ENCODE measurements at regions not wholly inside any gene's neighbourhood (a gene's known extent, or its start where the extent isn't known, plus 50 kb on each side); places are given as distances from the start of the nearest gene placed in this dataset.

GRCh38 chr6:47114460-47114859 lies 72.3 kb upstream of the ADGRF1 start:
- no peak for DNase-seq

GRCh38 chr6:47112317-47112716 lies 70.2 kb upstream of the ADGRF1 start:
- DNase-seq, result no peak

- no peak for DNase-seq
Observed at GRCh38 chr6:47111685-47112084, 69.6 kb upstream of the ADGRF1 start.

GRCh38 chr6:47109281-47109680 lies 67.1 kb upstream of the ADGRF1 start:
- DNase-seq, result no peak

- no peak for DNase-seq
Observed at GRCh38 chr6:47106721-47107197, 64.6 kb upstream of the ADGRF1 start.

- no peak for DNase-seq
Observed at GRCh38 chr6:47106216-47106615, 64.1 kb upstream of the ADGRF1 start.

- no peak for DNase-seq
Observed at GRCh38 chr6:47105469-47106178, 63.5 kb upstream of the ADGRF1 start.

- DNase-seq, result no peak
Observed at GRCh38 chr6:47103931-47104330, 61.8 kb upstream of the ADGRF1 start.

- DNase-seq, result no peak
Observed at GRCh38 chr6:47102331-47102730, 60.2 kb upstream of the ADGRF1 start.

- no peak for DNase-seq
Observed at GRCh38 chr6:47098570-47098993, 56.5 kb upstream of the ADGRF1 start.

GRCh38 chr6:47097092-47097945 lies 55.2 kb upstream of the ADGRF1 start:
- peak in 1 of 2 donors; percentile 8 for DNase-seq

- DNase-seq, result no peak
Observed at GRCh38 chr6:47096211-47096895, 54.2 kb upstream of the ADGRF1 start.

- DNase-seq, result no peak
Observed at GRCh38 chr6:47094241-47094925, 52.3 kb upstream of the ADGRF1 start.

- no peak for DNase-seq
Observed at GRCh38 chr6:47093169-47093568, 51.0 kb upstream of the ADGRF1 start.

- DNase-seq, result no peak
Observed at GRCh38 chr6:47091886-47092668, 49.9 kb upstream of the ADGRF1 start.

Data from activated CD4-positive, alpha-beta T cell treated with anti-CD3 and anti-CD28 coated beads for 4 hours (primary cell).